Glomerular visceral epithelial cell (primary cell): ENCODE measurements at regions not wholly inside any gene's neighbourhood (a gene's known extent, or its start where the extent isn't known, plus 50 kb on each side); places are given as distances from the start of the nearest gene placed in this dataset.
A peak's percentile ranks its signal among the peaks of the same experiment; 100 is the strongest.
"Not testable (repeated sequence)": the region's sequence is repeated elsewhere in the genome, so short reads cannot be mapped to it uniquely, and the experiment has no call there.

Experiments used
- DNase-seq: peaks from one replicate; pipeline ENCODE4 v3.0.0-alpha.2; 2016; ENCODE audit errors: extremely low spot score

DNA sequence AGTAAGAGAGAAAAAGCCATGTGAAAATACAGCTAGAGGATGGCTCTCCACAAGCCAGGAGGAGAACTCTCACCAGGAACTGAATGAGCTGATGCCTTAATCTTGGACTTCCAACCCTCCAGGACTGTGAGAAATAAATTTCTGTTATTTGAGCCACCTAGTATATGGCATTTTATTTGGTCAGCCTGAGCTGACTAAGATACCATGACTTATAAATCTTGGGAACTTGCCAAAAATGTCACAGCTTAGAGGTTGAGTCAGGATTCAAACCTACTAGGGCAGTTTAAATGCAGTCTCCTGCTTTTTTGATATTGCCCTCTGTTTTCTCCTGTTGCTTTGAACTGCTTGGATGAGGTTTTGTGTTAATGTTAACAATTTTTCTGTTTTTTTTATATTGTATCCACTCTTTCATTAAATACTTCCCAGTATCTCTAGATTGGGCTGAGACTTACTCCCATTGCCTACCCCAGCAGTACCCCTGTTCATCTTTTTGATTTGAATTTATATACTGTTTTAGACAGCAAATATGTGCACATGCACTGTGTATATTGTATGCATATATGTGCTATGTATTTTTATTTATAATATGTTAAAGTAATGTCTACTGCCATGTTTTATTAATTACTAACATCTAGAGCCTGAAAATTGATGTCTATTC is 1223.2 kb downstream of the OTOL1 start:
- peak; percentile 83 for DNase-seq

- no peak for DNase-seq
Measured at GRCh38 chr3:162721736-162722135, 1225.1 kb downstream of the OTOL1 start.

- DNase-seq = no peak
Measured at GRCh38 chr3:162722337-162722736, 1225.7 kb downstream of the OTOL1 start.

DNA sequence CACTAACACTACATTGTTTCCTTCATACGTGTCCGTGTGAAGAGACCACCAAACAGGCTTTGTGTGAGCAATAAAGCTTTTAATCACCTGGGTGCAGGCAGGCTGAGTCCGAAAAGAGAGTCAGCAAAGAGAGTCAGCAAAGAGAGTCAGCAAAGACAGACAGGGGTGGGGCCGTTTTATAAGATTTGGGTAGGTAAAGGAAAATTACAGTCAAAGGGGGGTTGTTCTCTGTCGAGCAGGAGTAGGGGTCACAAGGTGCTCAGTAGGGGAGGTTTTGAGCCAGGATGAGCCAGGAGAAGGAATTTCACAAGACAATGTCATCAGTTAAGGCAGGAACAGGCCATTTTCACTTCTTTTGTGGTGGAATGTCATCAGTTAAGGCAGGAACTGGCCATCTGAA is 1226.2 kb downstream of the OTOL1 start:
- DNase-seq = not testable (repeated sequence)

DNA sequence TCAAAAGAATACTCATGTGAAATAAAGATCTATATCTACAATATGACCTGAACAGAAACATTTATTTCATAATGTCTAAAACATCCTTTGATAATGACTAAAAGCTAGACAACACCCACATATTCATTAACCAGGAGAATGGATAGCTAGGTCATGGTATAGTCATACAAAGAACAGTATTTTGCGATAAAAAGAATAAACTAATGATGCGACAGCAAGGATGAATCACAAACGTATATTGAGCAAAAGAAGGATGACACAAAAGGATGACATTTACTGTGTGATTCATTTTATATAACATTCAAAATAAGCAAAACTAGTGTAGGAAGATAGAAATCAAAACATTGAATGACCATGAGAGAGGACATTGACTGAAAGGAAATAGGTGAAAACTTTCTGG is 1233.1 kb downstream of the OTOL1 start:
- DNase-seq = no peak

GRCh38 chr3:162731961-162732360 is 1235.4 kb downstream of the OTOL1 start:
- not testable (repeated sequence) for DNase-seq

- no peak for DNase-seq
Measured at GRCh38 chr3:162738784-162739183, 1242.2 kb downstream of the OTOL1 start.

- no peak for DNase-seq
Measured at GRCh38 chr3:162740941-162741596, 1244.5 kb downstream of the OTOL1 start.

GRCh38 chr3:162742159-162742717 is 1245.6 kb downstream of the OTOL1 start:
- no peak for DNase-seq

GRCh38 chr3:162743091-162743490 is 1246.5 kb downstream of the OTOL1 start:
- no peak for DNase-seq

DNA sequence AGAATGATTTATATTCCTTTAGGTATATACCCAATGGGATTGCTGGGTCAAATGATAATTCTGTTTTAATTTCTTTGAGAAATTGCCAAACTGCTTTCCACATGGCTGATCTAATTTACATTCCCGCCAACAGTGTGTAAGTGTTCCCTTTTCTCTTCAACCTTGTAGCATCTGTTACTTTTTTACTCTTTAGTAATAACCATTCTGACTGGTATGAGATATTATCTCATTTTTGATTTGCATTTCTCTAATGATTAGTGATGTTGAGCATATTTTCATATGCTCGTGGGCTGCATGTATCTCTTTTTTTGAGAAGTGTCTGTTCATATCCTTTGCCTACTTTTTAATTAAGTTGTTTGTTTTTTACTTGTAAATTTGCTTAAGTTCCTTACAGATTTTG is 1264.2 kb downstream of the OTOL1 start:
- no peak for DNase-seq

GRCh38 chr3:162764051-162764807 is 1267.6 kb downstream of the OTOL1 start:
- no peak for DNase-seq

- peak; percentile 9 for DNase-seq
Measured at GRCh38 chr3:162764808-162765071, 1268.1 kb downstream of the OTOL1 start.

DNA sequence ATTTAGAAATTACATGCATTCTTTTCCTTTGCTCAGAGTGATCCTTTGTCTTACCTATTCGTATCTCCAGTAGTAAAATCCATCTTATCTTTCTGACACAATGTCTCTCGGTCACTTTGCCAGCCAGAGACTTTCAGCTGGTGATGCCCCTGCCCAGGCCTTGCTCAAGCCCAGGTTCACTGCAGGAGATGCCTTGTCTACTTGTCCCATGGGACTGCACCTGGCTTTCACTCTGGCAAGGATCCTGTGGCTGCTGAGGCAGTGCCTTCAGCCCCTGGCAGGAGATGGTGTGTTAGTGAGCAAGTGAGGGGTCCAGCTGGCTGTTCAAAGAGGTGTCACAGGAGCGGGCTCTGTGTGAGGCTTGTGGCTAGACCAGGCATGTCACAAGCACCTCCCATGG is 1268.9 kb downstream of the OTOL1 start:
- DNase-seq = no peak

- DNase-seq = no peak
Measured at GRCh38 chr3:162769564-162769963, 1273.0 kb downstream of the OTOL1 start.

GRCh38 chr3:162770551-162770950 is 1273.9 kb downstream of the OTOL1 start:
- no peak for DNase-seq

DNA sequence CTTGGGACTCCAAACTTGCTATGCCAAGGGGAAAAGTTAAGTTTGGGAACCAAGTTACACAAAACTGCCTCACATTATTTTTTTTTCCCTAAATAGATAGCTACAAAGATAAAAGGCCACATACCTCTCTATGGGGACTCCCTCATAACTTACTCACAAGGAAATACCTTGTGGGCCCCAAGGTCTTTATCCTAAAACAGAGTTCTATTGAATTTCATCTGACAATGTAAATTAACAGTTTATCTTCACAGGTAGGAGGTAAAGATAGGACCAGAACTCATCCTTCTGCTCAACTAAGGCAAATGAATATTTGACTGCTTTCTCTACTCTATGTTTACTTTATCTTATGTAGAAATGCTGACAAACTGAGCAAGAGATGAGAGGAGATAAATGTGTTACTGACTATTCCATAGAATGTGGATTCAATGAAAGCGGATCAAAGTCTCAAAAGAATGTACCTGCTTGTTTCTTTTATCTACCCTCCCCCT is 1278.0 kb downstream of the OTOL1 start:
- DNase-seq = no peak

- no peak for DNase-seq
Measured at GRCh38 chr3:162776148-162776547, 1279.5 kb downstream of the OTOL1 start.

GRCh38 chr3:162777118-162777517 is 1280.5 kb downstream of the OTOL1 start:
- no peak for DNase-seq

DNA sequence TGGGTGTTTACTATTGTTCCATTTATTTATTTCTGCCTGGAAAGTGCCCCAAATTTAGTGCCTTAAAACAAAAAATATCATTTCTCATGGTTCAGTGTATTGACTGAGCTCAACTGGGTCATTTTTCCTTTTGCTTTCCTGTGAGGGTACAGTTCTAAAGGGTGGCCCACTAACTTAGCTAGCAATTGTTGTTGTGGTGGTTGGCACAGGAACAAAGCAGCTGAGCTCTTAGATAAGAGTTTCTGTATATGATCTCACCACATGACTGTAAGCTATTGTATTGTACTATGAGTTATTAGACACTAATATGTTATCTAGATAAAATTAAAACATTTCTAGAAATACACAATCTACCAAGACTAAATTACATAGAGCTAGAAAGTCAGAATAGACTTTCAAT is 1283.7 kb downstream of the OTOL1 start:
- no peak for DNase-seq

GRCh38 chr3:162799910-162800309 is 1303.3 kb downstream of the OTOL1 start:
- DNase-seq = no peak

DNA sequence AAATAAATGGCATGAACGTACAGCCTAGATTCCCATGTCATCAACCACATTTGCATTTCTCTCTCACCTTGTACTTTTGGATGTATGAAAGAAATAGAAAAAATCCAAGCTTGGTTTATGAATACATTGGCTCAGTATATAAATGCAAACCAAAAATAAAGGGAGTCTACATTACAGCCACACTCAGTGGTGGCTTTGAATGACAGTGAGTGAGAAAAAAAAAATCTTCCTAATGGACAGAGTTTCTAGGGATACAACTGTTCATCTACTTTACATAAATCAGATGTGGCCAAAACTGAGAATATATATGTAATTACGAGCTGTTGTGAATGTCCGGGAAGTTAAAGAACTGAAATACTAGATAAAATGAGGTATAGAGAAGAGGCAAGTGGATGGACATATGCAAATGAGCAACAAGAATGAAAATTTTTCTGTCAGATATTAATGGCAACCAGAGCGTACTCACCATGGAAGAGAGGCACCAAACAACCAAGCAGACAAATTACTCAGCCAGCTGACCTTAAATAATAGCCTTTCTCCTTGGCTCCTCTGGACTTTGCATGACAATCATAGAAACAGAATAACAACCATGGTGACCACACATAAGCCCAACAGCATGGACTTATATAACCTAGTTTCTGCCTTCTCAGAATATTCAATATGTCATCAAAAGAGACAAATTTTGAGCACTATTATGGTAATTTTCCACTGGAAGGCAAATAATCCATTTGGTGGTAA is 1305.8 kb downstream of the OTOL1 start:
- no peak for DNase-seq
